GM10248 (cell line): ENCODE measurements at regions not wholly inside any gene's neighbourhood (a gene's known extent, or its start where the extent isn't known, plus 50 kb on each side); places are given as distances from the start of the nearest gene placed in this dataset.

Experiments
- CTCF ChIA-PET: fragments of 300-600 bp; sonication (Branson Sonifier 250); formaldehyde crosslinking; extraction: SDS; loops from one replicate; lab custom pipeline; 2021; ENCODE audit warnings: antibody characterized with exemption; lab: Yijun Ruan, JAX
- POLR2A ChIA-PET: fragments of 350-650 bp; sonication (Branson Sonifier 250); formaldehyde crosslinking; extraction: SDS; loops from one replicate; lab custom pipeline; 2020; ENCODE audit warnings: antibody characterized with exemption; lab: Yijun Ruan, JAX
- DNase-seq: peaks from one replicate; pipeline ENCODE4 v3.0.0; 2012; ENCODE audit errors: extremely low spot score
- CTCF ChIP-seq: IDR thresholded peaks from 2 replicates; pipeline ENCODE4 v1.5.1; 2012; ENCODE audit warnings: mild to moderate bottlenecking, low read depth; ENCODE audit errors: extremely low read depth, missing control alignments, control extremely low read depth

- no peak for TF ChIP-seq CTCF
- POLR2A ChIA-PET, result no interaction called here
- DNase-seq, result no peak
- CTCF ChIA-PET, result interaction anchor here (0.7 to 3.1 kb wide), 14 partner anchors 8 to 472 kb away, joined by 3 to 24 read pairs (median 4); no protein-coding TSS in a partner anchor
These were observed 258.3 kb upstream of the CXCR4 start for GRCh38 chr2:136376211-136376610.

GRCh38 chr2:136375017-136375901 is 257.3 kb upstream of the CXCR4 start:
- DNase-seq, result no peak
- ChIA-PET POLR2A (no interaction called here), CTCF (interaction anchor here (0.7 to 3.1 kb wide), 6 partner anchors 9 to 461 kb away, joined by 3 to 24 read pairs (median 4); no protein-coding TSS in a partner anchor)
- TF ChIP-seq CTCF, result no peak

- TF ChIP-seq CTCF, result no peak
- CTCF ChIA-PET, result interaction anchor here (0.7 to 1.5 kb wide), 3 partner anchors 11 to 460 kb away, joined by 3 to 4 read pairs (median 3); no protein-coding TSS in a partner anchor
- DNase-seq, result no peak
- POLR2A ChIA-PET, result no interaction called here
These were observed 255.9 kb upstream of the CXCR4 start for GRCh38 chr2:136373841-136374240.

- TF ChIP-seq CTCF, result no peak
- CTCF ChIA-PET, result interaction anchor here (0.7 to 1.3 kb wide), 4 partner anchors 16 to 459 kb away, joined by 3 read pairs; no protein-coding TSS in a partner anchor
- DNase-seq, result no peak
- POLR2A ChIA-PET, result no interaction called here
These were observed 255.1 kb upstream of the CXCR4 start for GRCh38 chr2:136373029-136373428.

- no peak for DNase-seq
- ChIA-PET CTCF (interaction anchor here (1.0 kb wide), 1 partner anchor 128 kb away, joined by 4 read pairs; no protein-coding TSS in a partner anchor), POLR2A (no interaction called here)
- TF ChIP-seq CTCF, result no peak
These were observed 246.0 kb upstream of the CXCR4 start for GRCh38 chr2:136363900-136364299.

GRCh38 chr2:136363470-136363869 is 245.5 kb upstream of the CXCR4 start:
- no peak for DNase-seq
- POLR2A ChIA-PET, result no interaction called here
- TF ChIP-seq CTCF, result no peak
- CTCF ChIA-PET, result interaction anchor here (1.0 kb wide), 2 partner anchors 127 to 366 kb away, joined by 3 to 4 read pairs; no protein-coding TSS in a partner anchor
